GM21515 (cell line): ENCODE measurements at regions not wholly inside any gene's neighbourhood (a gene's known extent, or its start where the extent isn't known, plus 50 kb on each side); places are given as distances from the start of the nearest gene placed in this dataset.

Experiments used
- ATAC-seq: cut with Tn5 transposase; IDR thresholded peaks from one replicate; pipeline ENCODE4 v1.9.1; 2021; ENCODE audit not compliant: unreplicated experiment

DNA sequence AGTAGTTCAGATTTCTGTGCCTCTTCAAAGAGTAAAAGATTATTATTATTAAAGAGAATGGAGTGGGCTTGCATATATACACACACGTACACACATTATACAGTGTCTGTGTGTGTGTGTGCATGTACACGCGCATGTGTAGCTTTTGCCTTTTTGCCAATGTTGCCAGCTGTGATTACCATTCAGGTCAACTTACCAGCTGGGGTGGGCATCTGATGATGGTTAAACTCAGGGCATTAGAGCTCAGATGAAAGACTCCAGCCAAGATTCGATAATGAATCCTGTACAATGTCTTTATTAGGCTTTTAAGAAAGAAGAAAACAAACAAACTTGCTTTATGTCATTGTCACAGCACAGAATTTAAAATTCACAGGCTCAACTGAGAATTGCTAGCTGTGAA, 296.5 kb upstream of the DMAC1 start:
- no peak for ATAC-seq

DNA sequence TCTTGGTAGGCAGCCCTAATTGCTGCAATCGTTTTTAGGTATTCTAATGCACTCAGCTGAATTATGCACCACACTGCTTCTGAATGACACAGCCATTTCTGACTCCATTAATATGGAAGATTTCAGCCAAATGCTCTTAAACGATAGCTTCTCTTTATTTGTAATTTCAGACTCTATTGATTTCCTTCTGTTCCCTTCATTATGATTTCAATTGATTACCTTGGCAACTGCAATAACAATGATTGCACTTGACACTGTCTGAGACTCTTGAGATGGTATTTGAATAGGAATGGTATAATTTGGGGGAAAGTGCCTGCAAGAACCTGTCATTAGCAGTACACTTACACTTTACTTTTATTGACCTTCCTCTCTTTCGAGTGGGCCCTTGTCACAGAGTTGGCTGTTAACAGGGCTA, 296.1 kb upstream of the DMAC1 start:
- no peak for ATAC-seq

DNA sequence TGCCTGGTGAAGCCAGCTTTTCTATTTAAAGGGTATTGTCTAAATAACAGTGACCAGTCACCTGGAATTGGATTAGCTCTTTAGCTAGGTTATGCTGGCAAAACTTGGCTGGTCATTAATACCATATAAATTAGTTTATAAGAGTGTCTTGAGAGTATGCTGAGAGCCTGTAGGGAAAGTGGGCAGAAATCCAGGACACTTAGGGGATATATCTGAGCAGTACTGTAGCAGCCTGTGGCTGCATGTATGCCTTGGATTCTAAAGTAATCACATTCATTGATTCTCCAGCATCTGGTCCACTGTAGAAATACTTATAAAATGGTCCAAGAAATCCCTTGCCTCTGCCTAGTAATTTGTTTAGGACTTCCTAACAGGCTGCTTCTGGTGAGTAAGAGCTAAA, 288.9 kb upstream of the DMAC1 start:
- ATAC-seq: no peak

GRCh38 chr9:8085986-8086385, 286.4 kb upstream of the DMAC1 start:
- no peak for ATAC-seq

- ATAC-seq: no peak
Observed at GRCh38 chr9:8078641-8079140, 279.1 kb upstream of the DMAC1 start.

DNA sequence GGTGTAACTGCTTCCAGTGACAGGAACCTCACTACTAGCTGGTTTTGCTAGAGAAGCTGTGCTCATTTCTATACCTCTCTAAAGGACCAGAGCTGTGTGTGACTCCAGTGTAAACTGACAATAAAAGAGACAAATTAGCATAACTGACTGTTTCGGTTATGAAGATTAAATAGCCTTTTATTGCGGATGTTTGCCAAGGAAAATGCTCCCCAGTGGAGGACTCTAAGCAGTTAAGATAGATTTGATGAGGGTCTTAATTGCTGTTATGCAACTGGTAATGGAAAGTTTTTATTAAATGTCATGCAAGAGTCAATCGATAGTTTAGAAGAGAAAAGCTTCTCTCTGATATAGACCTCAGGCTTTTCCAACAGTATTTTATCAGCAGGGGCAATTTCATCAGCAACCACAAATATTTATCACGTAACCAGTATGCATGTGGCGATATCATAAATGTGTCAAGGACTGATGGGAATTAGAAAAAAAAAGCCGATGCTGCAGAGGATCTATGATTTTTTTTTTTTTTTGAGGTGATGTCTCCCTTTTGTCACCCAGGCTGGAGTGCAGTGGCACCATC, 275.2 kb upstream of the DMAC1 start:
- ATAC-seq: no peak

DNA sequence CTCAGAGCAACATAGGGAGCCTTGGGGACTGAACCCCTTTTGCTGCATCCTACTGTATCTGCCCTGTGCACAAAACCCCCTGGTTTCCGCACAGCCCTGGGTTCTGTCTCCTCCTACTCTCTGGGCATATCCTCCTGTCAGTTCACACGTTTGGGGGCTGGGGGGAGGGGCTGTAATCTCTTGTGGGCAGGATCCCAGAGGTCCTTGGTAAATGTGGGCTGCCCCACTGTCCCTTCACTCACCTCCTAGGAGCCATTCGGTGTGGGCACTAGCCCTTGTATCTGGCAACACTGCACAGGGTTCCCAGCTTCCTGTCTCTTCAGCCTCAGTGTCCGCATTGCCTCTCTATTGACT, 271.8 kb upstream of the DMAC1 start:
- ATAC-seq: no peak

DNA sequence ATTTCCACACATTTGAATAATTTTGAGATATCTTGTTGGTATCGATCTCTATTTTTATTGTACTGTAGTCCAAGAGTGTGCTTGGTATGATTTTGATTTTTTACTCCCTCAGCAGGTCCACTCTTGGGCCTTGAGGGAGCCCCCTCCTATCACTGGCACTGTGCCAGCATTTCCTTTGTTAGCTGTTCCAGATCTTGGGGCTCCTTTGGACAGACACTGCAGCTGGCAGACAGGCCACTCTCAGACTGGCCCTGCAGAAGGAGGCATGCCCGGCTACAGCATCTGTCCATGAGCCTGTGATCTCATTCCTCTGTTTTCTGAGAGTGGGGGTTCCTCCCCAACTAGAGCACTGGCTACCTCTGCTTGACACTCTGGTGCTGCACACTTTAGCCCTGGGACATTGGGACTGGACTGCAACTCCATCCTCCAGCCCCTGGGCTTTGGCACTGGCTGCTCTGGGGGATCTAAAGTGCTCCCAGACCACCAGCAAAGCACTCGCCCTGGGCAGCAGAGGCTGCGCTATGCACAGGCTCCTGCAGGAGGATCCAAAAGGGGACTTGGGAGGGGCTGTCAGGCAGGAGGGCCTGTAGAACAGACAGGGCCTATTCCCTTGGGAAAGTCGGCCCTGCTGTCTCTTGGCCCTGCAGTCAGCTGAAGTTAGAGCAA, 271.3 kb upstream of the DMAC1 start:
- ATAC-seq: no peak

GRCh38 chr9:8062459-8062858, 262.9 kb upstream of the DMAC1 start:
- no peak for ATAC-seq

GRCh38 chr9:8053501-8053900, 253.9 kb upstream of the DMAC1 start:
- ATAC-seq: no peak

- no peak for ATAC-seq
Observed at GRCh38 chr9:8052991-8053390, 253.4 kb upstream of the DMAC1 start.

- no peak for ATAC-seq
Observed at GRCh38 chr9:8037745-8038144, 238.2 kb upstream of the DMAC1 start.

- ATAC-seq: no peak
Observed at GRCh38 chr9:8036914-8037524, 237.4 kb upstream of the DMAC1 start.

DNA sequence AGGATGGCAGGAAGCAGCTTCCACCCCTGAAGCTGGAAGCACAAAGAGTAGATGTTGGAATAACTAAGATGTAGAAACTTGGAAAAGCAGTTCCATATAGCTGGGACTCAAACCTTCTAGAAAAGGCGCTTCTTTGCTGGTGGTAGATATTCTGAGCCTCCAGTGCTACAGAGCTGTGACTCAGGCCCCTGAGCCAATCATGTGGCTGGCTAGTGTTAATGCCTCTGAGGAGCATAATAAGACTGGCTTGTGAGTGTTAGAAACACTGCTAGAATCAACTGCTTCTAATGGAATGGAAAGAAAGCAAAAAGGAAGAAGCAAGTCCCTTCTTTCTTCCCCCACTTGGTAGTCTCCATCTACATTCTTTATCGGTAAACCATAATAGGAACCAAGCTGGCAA, 234.2 kb upstream of the DMAC1 start:
- ATAC-seq: no peak

GRCh38 chr9:8030095-8030494, 230.5 kb upstream of the DMAC1 start:
- ATAC-seq: no peak

GRCh38 chr9:8027351-8027750, 227.8 kb upstream of the DMAC1 start:
- ATAC-seq: no peak

GRCh38 chr9:8025551-8025950, 226.0 kb upstream of the DMAC1 start:
- ATAC-seq: no peak

- ATAC-seq: no peak
Observed at GRCh38 chr9:8020186-8020585, 220.6 kb upstream of the DMAC1 start.

- ATAC-seq: no peak
Observed at GRCh38 chr9:8019636-8020035, 220.1 kb upstream of the DMAC1 start.

GRCh38 chr9:8014997-8015682, 215.6 kb upstream of the DMAC1 start:
- no peak for ATAC-seq

DNA sequence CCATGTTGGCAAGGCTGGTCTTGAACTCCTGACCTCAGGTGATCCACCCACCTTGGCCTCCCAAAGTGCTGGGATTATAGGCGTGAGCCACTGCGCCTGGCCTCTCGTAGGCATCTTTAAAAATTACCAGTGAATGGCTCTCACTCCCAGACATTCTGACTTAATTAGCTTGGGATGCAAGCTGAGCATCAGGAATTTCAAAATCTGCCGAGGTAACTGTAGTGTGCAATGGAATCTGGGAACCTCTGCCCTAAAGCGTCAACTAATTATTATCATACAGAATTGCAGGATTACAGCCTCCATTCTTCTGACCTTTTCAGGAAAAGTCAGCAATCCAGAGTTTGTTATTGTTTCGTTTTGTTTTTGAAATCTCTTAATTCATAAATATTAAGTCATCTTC, 213.4 kb upstream of the DMAC1 start:
- ATAC-seq: no peak

DNA sequence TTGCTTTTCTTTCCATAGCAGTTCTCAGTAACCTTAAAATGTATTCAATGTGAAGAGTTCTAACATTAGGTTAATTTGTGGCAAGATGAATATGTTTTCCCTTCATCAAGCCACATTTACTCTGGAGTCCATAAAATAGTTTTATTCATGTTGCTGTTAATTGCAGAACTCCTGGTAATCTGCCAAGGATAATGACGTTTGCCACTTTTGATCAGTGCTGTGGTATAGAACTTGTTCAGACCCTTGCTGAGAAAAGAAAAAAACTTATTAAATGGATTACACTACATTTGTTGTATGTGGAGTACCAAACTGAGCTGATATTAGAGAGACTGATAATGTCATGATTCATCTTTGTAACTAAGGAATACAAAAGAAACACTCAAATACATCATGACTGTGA, 212.4 kb upstream of the DMAC1 start:
- no peak for ATAC-seq
